GM06990 (cell line): ENCODE measurements at regions not wholly inside any gene's neighbourhood (a gene's known extent, or its start where the extent isn't known, plus 50 kb on each side); places are given as distances from the start of the nearest gene placed in this dataset.

Experiments used
- DNase-seq: peaks from one replicate; pipeline ENCODE4 v3.0.0-alpha.2; 2011; ENCODE audit not compliant: insufficient read length; ENCODE audit errors: extremely low read depth
- H3K27me3 ChIP-seq: replicated peaks from 2 replicates; pipeline ENCODE4 v1.6.0; 2011; ENCODE audit warnings: low read length; ENCODE audit not compliant: control insufficient read depth, insufficient read depth
- H3K36me3 ChIP-seq: 2 replicates; pipeline ENCODE4 v1.5.1; 2011; ENCODE audit warnings: low read length; ENCODE audit not compliant: control insufficient read depth, insufficient read depth
- H3K4me3 ChIP-seq: replicated peaks from 2 replicates; pipeline ENCODE4 v1.5.1; 2011; ENCODE audit warnings: low read depth, mild to moderate bottlenecking, control low read depth, low read length
- TF ChIP-seq, protein P1 (sequence below): IDR thresholded peaks from 2 replicates; pipeline ENCODE4 v1.5.1; 2011; ENCODE audit warnings: low read length, control low read depth, mild to moderate bottlenecking, inconsistent platforms; ENCODE audit not compliant: insufficient read depth, poor library complexity, severe bottlenecking

DNA sequence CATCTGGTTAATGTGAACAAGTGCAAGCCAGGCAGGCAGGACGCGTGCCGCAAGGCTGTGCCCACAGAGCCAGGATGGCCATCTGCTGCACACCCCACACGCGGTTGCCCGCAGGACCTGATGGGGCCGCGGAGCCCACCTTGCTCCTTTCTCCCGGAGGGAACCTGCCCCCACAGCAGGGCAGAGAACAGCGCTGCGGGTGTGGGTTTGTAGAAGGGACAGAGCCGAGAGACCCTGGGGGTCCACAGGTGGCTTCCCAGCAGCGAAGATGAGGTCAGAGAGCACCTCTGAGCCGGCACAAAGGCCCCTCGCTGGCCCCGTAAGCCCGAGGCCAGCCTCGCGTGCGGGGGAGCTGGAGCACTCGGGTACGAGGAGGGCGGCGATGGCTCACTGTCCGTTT, 460.8 kb upstream of the SALL3 start:
- Histone ChIP-seq H3K36me3 (no peaks in the 10 kb centered on the region), H3K27me3 (no peaks in the 10 kb centered on the region), H3K4me3 (no peak overlapping the region)
- DNase-seq = no peak
- TF ChIP-seq, protein P1, sequence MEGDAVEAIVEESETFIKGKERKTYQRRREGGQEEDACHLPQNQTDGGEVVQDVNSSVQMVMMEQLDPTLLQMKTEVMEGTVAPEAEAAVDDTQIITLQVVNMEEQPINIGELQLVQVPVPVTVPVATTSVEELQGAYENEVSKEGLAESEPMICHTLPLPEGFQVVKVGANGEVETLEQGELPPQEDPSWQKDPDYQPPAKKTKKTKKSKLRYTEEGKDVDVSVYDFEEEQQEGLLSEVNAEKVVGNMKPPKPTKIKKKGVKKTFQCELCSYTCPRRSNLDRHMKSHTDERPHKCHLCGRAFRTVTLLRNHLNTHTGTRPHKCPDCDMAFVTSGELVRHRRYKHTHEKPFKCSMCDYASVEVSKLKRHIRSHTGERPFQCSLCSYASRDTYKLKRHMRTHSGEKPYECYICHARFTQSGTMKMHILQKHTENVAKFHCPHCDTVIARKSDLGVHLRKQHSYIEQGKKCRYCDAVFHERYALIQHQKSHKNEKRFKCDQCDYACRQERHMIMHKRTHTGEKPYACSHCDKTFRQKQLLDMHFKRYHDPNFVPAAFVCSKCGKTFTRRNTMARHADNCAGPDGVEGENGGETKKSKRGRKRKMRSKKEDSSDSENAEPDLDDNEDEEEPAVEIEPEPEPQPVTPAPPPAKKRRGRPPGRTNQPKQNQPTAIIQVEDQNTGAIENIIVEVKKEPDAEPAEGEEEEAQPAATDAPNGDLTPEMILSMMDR = no peak

DNA sequence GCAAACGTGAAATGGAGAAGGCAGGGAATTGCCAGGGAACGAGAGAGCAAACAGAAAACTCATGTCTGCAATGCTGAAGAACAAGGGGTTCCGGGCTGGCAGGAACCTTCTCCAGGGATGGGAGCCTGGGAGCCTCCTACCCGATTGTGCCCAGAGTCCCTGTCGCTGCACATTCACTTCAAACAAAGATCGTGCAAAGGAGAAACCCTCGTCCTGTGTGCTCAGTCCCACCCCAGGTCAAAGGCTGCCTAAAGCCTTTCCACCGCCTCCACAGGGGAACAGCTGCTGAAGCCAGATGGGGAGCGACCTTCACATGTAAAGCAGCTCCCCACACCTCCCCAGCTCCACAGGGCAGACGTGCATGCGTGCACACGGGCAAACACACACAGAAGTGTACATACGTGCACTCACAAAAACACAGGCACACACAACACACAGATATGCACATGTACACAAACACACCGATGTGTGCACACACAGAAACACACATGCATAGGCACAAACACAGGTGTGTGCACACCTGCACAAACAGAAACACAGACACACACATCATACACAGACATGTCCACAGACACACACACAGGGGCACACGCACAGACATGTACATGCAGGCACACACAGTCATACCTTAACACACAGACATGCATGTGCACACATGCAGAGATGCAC, 460.1 kb upstream of the SALL3 start:
- DNase-seq = no peak
- H3K27me3 ChIP-seq = no peaks in the 10 kb centered on the region
- H3K36me3 ChIP-seq = no peaks in the 10 kb centered on the region
- TF ChIP-seq, protein P1 = no peak
- H3K4me3 ChIP-seq = no peak overlapping the region

DNA sequence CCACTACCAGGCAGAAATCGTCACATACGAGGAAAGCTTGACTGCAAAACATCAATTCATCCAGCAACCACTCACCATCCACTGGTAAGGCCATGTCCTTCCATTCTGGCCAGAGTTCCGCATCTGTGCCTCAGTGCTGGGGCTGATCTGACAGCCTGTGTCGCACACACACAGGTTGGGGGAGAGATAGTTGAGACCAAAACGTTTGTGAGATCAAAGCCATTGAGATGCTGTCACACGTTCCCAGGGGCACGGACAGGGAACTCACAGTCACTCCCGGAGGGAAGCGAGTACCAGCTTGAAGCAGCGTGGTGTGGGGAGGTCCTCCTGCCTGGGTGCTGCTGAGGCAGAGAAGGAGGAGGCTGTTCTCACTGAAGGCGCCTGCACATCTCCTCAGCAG, 458.5 kb upstream of the SALL3 start:
- Histone ChIP-seq H3K36me3 (no peaks in the 10 kb centered on the region), H3K27me3 (no peaks in the 10 kb centered on the region), H3K4me3 (no peak overlapping the region)
- no peak for DNase-seq
- TF ChIP-seq, protein P1 = no peak

DNA sequence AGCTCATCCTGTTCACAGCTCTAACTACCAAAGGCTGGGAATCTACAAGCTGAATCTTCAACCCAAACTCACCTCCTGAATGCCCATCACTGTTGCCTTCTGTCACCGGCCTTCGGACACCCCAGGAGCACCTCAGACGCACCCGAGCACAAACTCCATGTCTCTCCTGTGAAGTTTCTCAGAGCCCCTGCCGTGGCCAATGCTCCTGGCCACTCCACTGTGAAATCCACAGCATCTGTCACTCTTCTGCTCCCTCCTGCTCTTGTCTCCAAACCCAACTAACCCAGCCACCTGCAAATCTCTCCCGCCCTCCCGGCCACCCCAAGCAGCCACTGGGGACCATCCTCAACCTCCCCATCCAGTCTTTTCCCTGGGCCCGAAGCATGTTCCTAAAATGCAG, 457.9 kb upstream of the SALL3 start:
- no peak for DNase-seq
- no peaks in the 10 kb centered on the region for H3K36me3 ChIP-seq

DNA sequence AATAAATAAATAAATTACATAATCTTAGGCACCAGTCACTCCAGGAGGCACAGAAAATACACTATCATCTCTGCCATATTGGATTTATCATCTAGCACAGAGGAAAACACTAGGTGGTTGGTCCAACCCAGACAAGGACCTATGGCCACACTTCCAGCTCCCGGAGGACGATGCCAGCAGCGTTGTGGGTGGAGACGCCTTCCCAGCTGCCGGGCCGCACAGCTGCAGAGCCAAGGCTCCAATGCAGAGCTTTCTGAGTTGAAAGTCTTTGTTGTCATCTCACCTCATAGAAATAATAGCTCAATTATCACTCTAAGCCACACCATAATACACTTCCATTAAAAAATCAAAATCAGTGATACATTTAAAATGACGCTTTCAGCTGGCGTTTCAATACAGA, 457.1 kb upstream of the SALL3 start:
- Histone ChIP-seq H3K36me3 (no peaks in the 10 kb centered on the region), H3K27me3 (no peaks in the 10 kb centered on the region), H3K4me3 (no peak overlapping the region)
- no peak for DNase-seq
- TF ChIP-seq, protein P1 = no peak

More for the DNA sequence above, 457.9 kb upstream of the SALL3 start:
- TF ChIP-seq, protein P1 = no peak
- Histone ChIP-seq H3K4me3 (no peak overlapping the region), H3K27me3 (no peaks in the 10 kb centered on the region)

DNA sequence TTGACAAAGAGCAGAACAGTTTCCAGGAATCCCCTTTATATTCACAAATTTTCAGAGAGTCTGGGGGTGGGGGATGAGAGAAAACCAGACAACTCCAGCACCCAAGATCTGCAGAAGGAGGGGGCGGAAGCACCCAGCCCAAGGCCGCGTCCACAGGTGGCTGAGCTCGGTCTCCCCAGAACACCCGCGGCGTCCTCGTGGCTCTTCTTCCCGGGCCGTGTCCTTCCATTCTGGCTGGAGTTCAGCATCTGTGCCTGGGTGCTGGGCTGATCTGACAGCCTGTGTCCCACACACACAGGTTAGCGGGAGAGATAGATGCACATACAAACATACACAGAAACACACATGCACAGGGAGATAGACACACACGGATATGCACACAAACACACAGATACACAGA, 455.8 kb upstream of the SALL3 start:
- Histone ChIP-seq H3K4me3 (no peak overlapping the region), H3K27me3 (no peaks in the 10 kb centered on the region), H3K36me3 (no peaks in the 10 kb centered on the region)
- TF ChIP-seq, protein P1 = no peak
- no peak for DNase-seq
